Peyer's patch (tissue), 4 donors: ENCODE measurements at regions not wholly inside any gene's neighbourhood (a gene's known extent, or its start where the extent isn't known, plus 50 kb on each side); places are given as distances from the start of the nearest gene placed in this dataset.
"Not testable (repeated sequence)": the region's sequence is repeated elsewhere in the genome, so short reads cannot be mapped to it uniquely, and the experiment has no call there.

ENCODE experiments used
- DNase-seq, 3 donors: peaks; one replicate each; pipeline ENCODE4 v3.0.0-alpha.2; 2017 to 2019
- H3K27ac ChIP-seq, 4 donors: fragments of 200-600 bp; sonication (generic); one replicate each; pipeline ENCODE4 v1.5.1; 2016 to 2019
- H3K27me3 ChIP-seq, 2 donors: fragments of 200-600 bp; sonication (generic); one replicate each; pipeline ENCODE4 v1.5.1; 2019
- H3K36me3 ChIP-seq, 3 donors: fragments of 200-600 bp; sonication (generic); one replicate each; pipeline ENCODE4 v1.5.1; 2016 to 2019
- H3K4me1 ChIP-seq, 4 donors: fragments of 200-600 bp; sonication (generic); one replicate each; pipeline ENCODE4 v1.5.1; 2016 to 2019
- H3K4me3 ChIP-seq, 4 donors: fragments of 200-600 bp; sonication (generic); 1 replicate in 3 of 4; 2 replicates in 1 of 4; pipeline ENCODE4 v1.5.1; 2016 to 2019; ENCODE audit warnings: mild to moderate bottlenecking in 1 of 4
- H3K9me3 ChIP-seq, 4 donors: fragments of 200-600 bp; sonication (generic); one replicate each; pipeline ENCODE4 v1.5.1; 2016 to 2019; ENCODE audit warnings: mild to moderate bottlenecking in 1 of 4
- POLR2A ChIP-seq, 2 donors: fragments of 450-650 bp; IDR thresholded peaks; one replicate each; pipeline ENCODE4 v1.5.1; 2017; ENCODE audit warnings: antibody characterized with exemption in 2 of 2, mild to moderate bottlenecking in 2 of 2, moderate library complexity in 2 of 2
- TF ChIP-seq, protein P1 (sequence below), 6 experiments: fragments of 450-650 bp in 4 of 6; fragments of 200-600 bp in 2 of 6; sonication (generic) in 1 of 6; IDR thresholded peaks; one replicate each; pipeline ENCODE4 v1.5.1; 2017 to 2019; ENCODE audit warnings: antibody characterized with exemption in 6 of 6, mild to moderate bottlenecking in 3 of 6, moderate library complexity in 1 of 6

DNA sequence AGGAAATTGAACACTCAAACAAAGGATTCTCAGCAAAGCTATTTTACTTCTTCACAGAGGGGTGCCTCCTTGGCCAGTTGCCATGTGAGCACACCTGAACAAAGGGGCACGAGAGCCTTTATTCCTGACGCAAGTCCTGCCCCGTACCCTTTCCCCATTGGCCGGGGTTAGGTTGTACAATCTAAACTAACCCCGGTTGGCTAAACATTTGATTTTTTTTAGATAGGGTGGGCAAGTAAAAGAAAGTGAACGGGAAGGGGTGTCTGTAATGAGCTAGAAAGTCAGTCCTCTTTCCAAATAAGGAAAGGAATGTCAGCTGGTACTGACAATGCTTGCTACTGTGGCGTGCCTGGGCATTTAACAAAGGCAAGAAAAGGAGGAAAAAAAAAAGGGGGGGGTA lies 135.5 kb upstream of the CDKN3 start:
- no peak for DNase-seq
- no peaks in the 10 kb centered on the region for H3K27me3 ChIP-seq
- no peaks in the 10 kb centered on the region for H3K4me1 ChIP-seq
- no peak overlapping the region for H3K27ac ChIP-seq
- H3K9me3 ChIP-seq = no peaks in the 10 kb centered on the region
- H3K36me3 ChIP-seq = no peaks in the 10 kb centered on the region
- TF ChIP-seq, protein P1, sequence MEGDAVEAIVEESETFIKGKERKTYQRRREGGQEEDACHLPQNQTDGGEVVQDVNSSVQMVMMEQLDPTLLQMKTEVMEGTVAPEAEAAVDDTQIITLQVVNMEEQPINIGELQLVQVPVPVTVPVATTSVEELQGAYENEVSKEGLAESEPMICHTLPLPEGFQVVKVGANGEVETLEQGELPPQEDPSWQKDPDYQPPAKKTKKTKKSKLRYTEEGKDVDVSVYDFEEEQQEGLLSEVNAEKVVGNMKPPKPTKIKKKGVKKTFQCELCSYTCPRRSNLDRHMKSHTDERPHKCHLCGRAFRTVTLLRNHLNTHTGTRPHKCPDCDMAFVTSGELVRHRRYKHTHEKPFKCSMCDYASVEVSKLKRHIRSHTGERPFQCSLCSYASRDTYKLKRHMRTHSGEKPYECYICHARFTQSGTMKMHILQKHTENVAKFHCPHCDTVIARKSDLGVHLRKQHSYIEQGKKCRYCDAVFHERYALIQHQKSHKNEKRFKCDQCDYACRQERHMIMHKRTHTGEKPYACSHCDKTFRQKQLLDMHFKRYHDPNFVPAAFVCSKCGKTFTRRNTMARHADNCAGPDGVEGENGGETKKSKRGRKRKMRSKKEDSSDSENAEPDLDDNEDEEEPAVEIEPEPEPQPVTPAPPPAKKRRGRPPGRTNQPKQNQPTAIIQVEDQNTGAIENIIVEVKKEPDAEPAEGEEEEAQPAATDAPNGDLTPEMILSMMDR (IDR thresholded peaks at IDR 0.05) = no peak
- TF ChIP-seq POLR2A (IDR thresholded peaks at IDR 0.05) = no peak
- no peak overlapping the region for H3K4me3 ChIP-seq

- H3K27me3 ChIP-seq, H3K4me1 ChIP-seq, H3K27ac ChIP-seq, H3K36me3 ChIP-seq, H3K9me3 ChIP-seq, H3K4me3 ChIP-seq, DNase-seq: not testable (repeated sequence)
These were observed 130.2 kb upstream of the CDKN3 start for GRCh38 chr14:54266616-54267015.

DNA sequence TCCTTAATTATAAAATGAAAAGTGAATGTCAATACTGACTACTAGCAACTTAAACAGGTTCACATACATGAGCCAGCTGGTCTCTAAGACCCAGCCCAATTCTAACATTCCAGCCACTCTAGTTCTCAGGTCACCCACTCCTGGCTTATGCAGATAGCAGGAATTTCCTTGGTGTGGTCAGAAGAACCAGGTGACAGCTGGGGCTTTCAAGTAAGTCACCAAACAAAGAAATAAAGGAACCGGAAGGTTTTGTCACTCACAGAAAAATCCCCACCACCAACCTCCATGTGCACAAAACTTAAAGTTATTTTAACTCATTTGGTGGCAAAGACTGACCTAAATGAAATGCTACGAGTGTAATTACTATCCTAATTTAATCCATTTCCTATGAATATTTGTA lies 129.6 kb upstream of the CDKN3 start:
- Histone ChIP-seq H3K4me1 (no peaks in the 10 kb centered on the region), H3K27me3 (no peaks in the 10 kb centered on the region), H3K27ac (no peak overlapping the region), H3K36me3 (no peaks in the 10 kb centered on the region), H3K4me3 (no peak overlapping the region), H3K9me3 (no peaks in the 10 kb centered on the region)
- DNase-seq = no peak
- no peak for TF ChIP-seq POLR2A (IDR thresholded peaks at IDR 0.05)
- TF ChIP-seq, protein P1 (IDR thresholded peaks at IDR 0.05) = no peak

DNA sequence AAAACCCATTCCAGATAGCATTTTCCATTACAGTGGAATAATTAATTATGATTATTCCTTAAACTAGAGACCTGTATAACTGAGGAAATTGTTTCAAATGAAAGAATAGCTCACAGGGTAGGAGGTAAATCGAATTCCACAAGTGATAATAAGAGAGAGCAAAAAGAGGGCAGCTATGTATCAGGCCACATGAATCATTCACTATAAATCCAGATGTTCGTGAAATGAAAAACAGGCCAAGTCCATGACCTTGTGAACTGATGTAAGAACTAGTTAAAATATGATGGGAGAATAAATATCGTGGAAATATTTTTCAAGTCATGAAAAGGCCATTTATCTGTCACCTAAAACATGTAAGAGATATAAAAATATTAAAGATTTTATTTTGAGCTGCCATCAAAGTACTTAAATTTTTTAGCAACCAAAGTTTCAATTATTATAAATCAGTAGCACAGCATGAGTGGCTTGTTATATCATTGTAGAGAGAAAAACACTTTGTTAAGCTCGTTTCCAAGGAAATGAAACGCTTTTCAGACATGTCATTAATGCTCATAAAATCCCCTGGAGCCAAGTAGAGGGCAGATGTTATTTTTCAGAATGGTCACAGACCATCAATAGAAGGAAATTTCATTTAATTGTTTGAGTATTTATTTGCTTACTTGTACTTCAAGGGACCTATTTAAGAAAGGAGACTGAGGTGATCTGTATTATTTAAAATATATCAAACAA lies 120.6 kb upstream of the CDKN3 start:
- Histone ChIP-seq H3K27me3 (no peaks in the 10 kb centered on the region), H3K27ac (no peak overlapping the region), H3K9me3 (no peaks in the 10 kb centered on the region), H3K4me1 (no peaks in the 10 kb centered on the region), H3K36me3 (no peaks in the 10 kb centered on the region), H3K4me3 (no peak overlapping the region)
- DNase-seq = no peak
- no peak for TF ChIP-seq POLR2A (IDR thresholded peaks at IDR 0.05)

GRCh38 chr14:54278087-54278486 lies 118.7 kb upstream of the CDKN3 start:
- H3K36me3 ChIP-seq = no peaks in the 10 kb centered on the region
- H3K9me3 ChIP-seq = no peaks in the 10 kb centered on the region
- no peaks in the 10 kb centered on the region for H3K4me1 ChIP-seq
- no peak overlapping the region for H3K4me3 ChIP-seq
- H3K27ac ChIP-seq = no peak overlapping the region
- no peaks in the 10 kb centered on the region for H3K27me3 ChIP-seq
- no peak for TF ChIP-seq POLR2A (IDR thresholded peaks at IDR 0.05)
- TF ChIP-seq, protein P1 (IDR thresholded peaks at IDR 0.05) = no peak
- no peak for DNase-seq

DNA sequence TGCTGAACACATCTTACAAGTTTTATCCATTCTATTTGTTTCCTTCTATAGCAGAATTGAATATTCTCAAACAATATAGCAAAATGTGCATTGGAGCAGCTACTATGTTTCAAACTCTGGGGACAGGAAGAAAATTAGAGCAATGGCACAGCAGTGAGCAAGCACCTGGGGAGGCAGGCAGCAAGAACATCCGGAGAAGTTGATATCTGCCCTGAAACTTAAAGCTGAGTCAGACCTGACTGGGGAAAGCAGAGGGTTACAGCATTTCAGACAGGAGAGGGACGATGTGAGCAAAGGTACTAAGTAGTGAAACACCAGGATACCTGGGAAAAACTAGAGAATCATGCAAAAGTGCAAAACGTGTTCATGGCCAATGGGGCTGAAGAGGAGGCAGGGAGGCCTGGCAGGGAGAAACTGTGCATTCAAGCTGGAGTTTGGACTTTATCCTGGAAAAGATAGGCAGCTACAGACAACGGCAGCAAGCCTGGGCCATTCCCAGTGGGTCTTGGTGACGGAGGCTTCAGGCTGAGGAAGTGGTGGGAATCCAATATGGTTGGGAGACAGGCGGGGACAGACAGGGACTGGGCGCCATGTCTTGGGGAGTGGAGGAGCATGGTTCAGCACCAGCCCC lies 118.0 kb upstream of the CDKN3 start:
- Histone ChIP-seq H3K4me1 (no peaks in the 10 kb centered on the region), H3K4me3 (no peak overlapping the region), H3K36me3 (no peaks in the 10 kb centered on the region), H3K27me3 (no peaks in the 10 kb centered on the region), H3K27ac (no peak overlapping the region), H3K9me3 (no peaks in the 10 kb centered on the region)
- no peak for TF ChIP-seq POLR2A (IDR thresholded peaks at IDR 0.05)
- TF ChIP-seq, protein P1 (IDR thresholded peaks at IDR 0.05) = no peak
- DNase-seq = no peak
